HUES64 (cell line): ENCODE measurements at regions not wholly inside any gene's neighbourhood (a gene's known extent, or its start where the extent isn't known, plus 50 kb on each side); places are given as distances from the start of the nearest gene placed in this dataset.

ENCODE experiments used
- H3K27ac ChIP-seq: 2 replicates; pipeline ENCODE4 v1.7.0; 2013; ENCODE audit warnings: low read depth, low read length, inconsistent platforms
- H3K27me3 ChIP-seq: 2 replicates; pipeline ENCODE4 v1.6.1; 2013; ENCODE audit warnings: mild to moderate bottlenecking, low read length; ENCODE audit not compliant: insufficient read depth
- H3K36me3 ChIP-seq: 2 replicates; pipeline ENCODE4 v1.6.1; 2013; ENCODE audit warnings: mild to moderate bottlenecking, low read length; ENCODE audit not compliant: insufficient read depth
- H3K4me1 ChIP-seq: 2 replicates; pipeline ENCODE4 v1.6.1; 2013; ENCODE audit warnings: mild to moderate bottlenecking, low read length, moderate library complexity; ENCODE audit not compliant: insufficient read depth
- H3K4me3 ChIP-seq: 2 replicates; pipeline ENCODE4 v1.5.1; 2013; ENCODE audit warnings: mild to moderate bottlenecking, low read length, moderate library complexity
- H3K9ac ChIP-seq: 2 replicates; pipeline ENCODE4 v1.6.1; 2013; ENCODE audit warnings: mild to moderate bottlenecking, low read depth, low read length
- H3K9me3 ChIP-seq: 2 replicates; pipeline ENCODE4 v1.6.1; 2013; ENCODE audit warnings: low read depth, low read length; ENCODE audit not compliant: insufficient read depth
- WGBS: fragments of 150-250, 120-280 bp; methylation state at CpG from one replicate; pipeline ENCODE4 v1.1.7; 2013; ENCODE audit warnings: missing lambda C conversion rate; 5-methylcytosine and 5-hydroxymethylcytosine counted together

DNA sequence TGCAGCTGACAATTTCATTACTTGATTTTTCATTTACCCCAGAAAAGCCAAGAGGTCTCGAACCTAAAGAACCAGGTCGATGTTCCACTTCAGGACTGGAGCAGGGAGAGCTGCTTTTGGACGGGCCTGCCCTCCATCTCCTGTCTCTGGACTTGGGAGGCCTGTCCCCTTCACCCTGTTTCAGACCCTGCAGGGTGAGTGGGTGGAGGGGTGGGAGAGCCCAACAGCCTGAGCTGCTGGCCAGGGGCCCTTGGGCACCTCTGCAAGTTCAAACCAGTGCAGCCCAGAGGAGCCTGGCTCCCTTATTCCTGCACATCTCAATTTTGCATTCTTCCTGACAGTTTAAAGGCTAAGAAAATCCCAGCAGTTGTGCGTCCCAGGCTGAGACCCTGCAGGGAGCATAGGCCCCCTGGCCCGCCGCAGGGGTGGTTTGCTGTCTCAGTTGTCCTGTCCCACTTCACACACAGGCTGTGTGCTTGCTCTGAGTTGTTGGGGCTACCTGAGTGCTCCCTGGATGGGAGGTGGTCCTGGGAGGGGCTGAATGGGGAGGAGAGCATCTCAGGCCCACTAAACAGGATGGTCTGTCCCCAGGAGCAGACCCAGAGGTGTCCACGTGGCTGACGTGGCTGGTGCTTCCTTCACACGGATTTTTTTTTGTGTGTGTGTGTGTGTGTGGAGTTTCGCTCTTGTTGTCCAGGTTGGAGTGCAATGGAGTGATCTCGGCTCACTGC lies 443.7 kb downstream of the PTPRU start:
- no peaks in the 10 kb centered on the region for H3K27me3 ChIP-seq
- H3K4me1 ChIP-seq, result peaks cover 8% of the 10 kb centered on the region; the same call in 1 of the 2 replicates
- 93% methylated on average over 11 of the region's 11 CpGs for WGBS
- no peak overlapping the region for H3K9ac ChIP-seq
- H3K27ac ChIP-seq, result no peak overlapping the region
- H3K9me3 ChIP-seq, result no peaks in the 10 kb centered on the region
- no peaks in the 10 kb centered on the region for H3K36me3 ChIP-seq
- H3K4me3 ChIP-seq, result no peak overlapping the region

DNA sequence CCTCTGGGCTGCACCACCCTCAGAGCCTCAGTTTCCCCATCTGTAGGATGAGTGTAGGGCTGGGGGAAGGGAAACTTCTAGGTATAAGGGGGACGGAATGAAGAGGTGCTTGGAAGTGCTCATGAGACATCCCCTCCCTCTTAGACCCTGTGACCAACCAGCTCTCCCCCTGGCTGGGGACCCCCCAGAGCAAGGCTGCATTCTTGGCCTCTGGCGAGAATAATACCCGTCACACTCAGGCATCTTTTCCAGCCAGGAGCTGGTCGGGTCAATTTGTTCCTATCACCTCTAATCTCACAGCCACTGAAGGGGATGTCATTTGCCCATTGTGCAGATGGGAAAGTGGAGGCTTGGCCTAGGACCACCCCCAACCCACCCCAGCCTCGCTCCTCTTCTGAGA lies 443.0 kb downstream of the PTPRU start:
- no peak overlapping the region for H3K27ac ChIP-seq
- no peak overlapping the region for H3K4me3 ChIP-seq
- peaks cover 8% of the 10 kb centered on the region; the same call in 1 of the 2 replicates for H3K4me1 ChIP-seq
- no peaks in the 10 kb centered on the region for H3K9me3 ChIP-seq
- H3K36me3 ChIP-seq, result no peaks in the 10 kb centered on the region
- 98% methylated on average over 5 of the region's 5 CpGs for WGBS
- no peaks in the 10 kb centered on the region for H3K27me3 ChIP-seq
- no peak overlapping the region for H3K9ac ChIP-seq

GRCh38 chr1:29677028-29678024 lies 441.0 kb downstream of the PTPRU start:
- Histone ChIP-seq H3K9me3 (no peaks in the 10 kb centered on the region), H3K4me3 (no peak overlapping the region), H3K36me3 (no peaks in the 10 kb centered on the region), H3K4me1 (no peaks in the 10 kb centered on the region), H3K27ac (no peak overlapping the region), H3K9ac (no peak overlapping the region), H3K27me3 (no peaks in the 10 kb centered on the region)
- 90% methylated on average over 18 of the region's 18 CpGs for WGBS

DNA sequence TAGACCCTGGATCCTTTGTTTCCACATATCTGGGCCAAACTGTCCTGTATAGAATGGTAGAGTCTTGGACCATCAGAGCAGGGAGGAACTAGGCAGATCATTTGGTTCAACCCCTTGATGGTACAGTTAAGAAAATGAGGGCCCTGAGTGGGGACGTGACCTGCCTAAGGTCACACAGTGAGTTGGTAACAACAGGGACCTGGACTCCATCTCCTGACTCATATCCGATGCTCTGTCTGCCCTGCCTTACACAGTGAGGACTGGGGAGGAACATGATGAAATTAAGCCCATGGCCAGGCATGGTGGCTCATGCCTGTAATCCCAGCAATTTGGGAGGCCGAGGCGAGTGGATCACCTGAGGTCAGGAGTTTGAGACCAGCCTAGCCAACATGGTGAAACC lies 440.2 kb downstream of the PTPRU start:
- Histone ChIP-seq H3K27me3 (no peaks in the 10 kb centered on the region), H3K4me1 (no peaks in the 10 kb centered on the region), H3K4me3 (no peak overlapping the region), H3K9me3 (no peaks in the 10 kb centered on the region), H3K9ac (no peak overlapping the region), H3K27ac (no peak overlapping the region), H3K36me3 (no peaks in the 10 kb centered on the region)
- WGBS, result 76% methylated on average over 4 of the region's 4 CpGs

GRCh38 chr1:29675481-29676263 lies 439.4 kb downstream of the PTPRU start:
- H3K27me3 ChIP-seq, result no peaks in the 10 kb centered on the region
- 84% methylated on average over 12 of the region's 12 CpGs for WGBS
- H3K9me3 ChIP-seq, result no peaks in the 10 kb centered on the region
- H3K27ac ChIP-seq, result no peak overlapping the region
- no peaks in the 10 kb centered on the region for H3K36me3 ChIP-seq
- H3K4me1 ChIP-seq, result no peaks in the 10 kb centered on the region
- H3K4me3 ChIP-seq, result no peak overlapping the region
- H3K9ac ChIP-seq, result no peak overlapping the region

DNA sequence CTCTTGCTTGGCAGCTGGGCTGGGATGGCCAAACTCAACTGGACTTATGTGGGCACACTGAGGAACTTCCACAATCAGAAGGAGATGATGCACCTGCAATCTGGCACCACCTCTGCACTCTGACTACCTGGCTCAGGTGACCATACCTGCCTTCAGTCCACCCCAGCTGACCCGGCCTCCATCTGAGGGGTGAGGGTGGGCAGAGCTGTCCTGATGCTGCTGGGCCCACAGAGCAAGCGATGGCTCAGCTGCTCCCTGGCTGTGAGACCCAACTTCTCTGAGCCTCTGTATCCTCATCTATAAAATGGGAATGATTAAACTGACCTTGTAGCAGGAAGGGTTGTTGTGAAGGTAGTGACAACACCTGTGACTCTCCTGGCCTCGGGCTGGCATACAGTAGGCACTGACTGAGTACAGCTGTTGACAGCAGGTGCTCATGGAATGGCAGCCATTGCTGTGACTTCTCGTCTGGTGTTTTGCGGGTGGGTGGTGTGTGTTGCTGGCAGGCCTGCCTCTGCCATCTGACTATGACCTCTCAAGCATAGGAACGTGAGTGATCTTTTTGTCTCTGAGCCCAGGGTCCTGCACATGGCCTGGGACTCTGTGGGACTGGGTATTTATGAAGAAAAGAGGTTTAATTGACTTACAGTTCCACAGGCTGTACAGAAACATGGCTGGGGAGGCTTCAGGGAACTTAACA lies 438.5 kb downstream of the PTPRU start:
- no peak overlapping the region for H3K9ac ChIP-seq
- no peaks in the 10 kb centered on the region for H3K9me3 ChIP-seq
- H3K4me3 ChIP-seq, result no peak overlapping the region
- 95% methylated on average over 6 of the region's 6 CpGs for WGBS
- H3K36me3 ChIP-seq, result no peaks in the 10 kb centered on the region
- H3K27ac ChIP-seq, result no peak overlapping the region
- no peaks in the 10 kb centered on the region for H3K27me3 ChIP-seq
- H3K4me1 ChIP-seq, result no peaks in the 10 kb centered on the region

DNA sequence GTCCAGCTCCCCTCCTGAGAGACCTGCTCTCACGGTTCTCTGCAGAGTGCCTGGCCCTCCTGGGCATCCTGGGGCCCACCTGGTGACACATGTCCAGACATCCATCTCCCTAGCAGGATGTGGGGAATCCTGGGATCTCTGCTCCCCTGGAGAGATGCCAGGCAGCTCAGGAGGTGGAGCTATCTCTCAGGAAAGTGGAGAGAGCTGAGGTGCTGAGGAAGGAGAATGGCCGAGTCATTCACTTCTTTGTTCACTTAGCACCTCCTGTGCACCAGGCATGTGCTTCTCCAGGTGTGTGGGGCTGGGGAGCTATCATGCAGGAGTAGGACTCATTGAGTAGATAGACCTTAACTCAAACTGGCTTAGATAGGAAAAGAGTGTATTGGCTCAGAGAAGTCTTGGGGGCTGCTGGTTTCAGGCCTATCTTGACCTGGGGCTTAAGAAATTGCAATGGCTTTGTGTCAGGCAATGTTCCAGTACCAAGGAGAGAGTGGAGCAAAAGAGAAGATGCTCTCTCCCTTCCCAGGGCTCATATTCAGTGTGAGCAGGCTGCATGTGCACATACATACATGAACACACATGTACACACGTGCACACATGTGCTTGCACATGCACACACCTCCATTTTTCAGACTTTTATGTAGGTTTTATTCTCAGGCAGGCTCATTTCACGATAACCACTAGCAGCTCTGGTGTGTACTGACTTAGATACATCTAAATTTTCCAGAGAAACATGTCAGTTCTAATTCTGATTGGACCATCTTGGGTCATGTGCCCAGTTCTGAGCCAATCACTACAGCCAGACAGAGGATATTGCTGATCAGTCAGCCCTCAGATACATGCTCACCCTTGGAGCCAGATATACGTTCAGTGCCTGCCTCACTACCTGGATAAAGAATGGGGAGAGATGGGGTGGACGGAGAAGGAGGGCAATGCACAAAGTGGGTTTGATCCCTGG lies 437.6 kb downstream of the PTPRU start:
- H3K36me3 ChIP-seq, result no peaks in the 10 kb centered on the region
- no peaks in the 10 kb centered on the region for H3K9me3 ChIP-seq
- H3K27ac ChIP-seq, result no peak overlapping the region
- no peak overlapping the region for H3K4me3 ChIP-seq
- H3K9ac ChIP-seq, result no peak overlapping the region
- no peaks in the 10 kb centered on the region for H3K27me3 ChIP-seq
- 75% methylated on average over 6 of the region's 6 CpGs for WGBS
- no peaks in the 10 kb centered on the region for H3K4me1 ChIP-seq

- no peak overlapping the region for H3K9ac ChIP-seq
- H3K9me3 ChIP-seq, result no peaks in the 10 kb centered on the region
- H3K36me3 ChIP-seq, result no peaks in the 10 kb centered on the region
- H3K27ac ChIP-seq, result no peak overlapping the region
- no peaks in the 10 kb centered on the region for H3K4me1 ChIP-seq
- no peak overlapping the region for H3K4me3 ChIP-seq
- H3K27me3 ChIP-seq, result no peaks in the 10 kb centered on the region
These were observed 436.8 kb downstream of the PTPRU start for GRCh38 chr1:29673228-29673500.

- Histone ChIP-seq H3K9ac (no peak overlapping the region), H3K9me3 (no peaks in the 10 kb centered on the region), H3K4me3 (no peak overlapping the region), H3K36me3 (no peaks in the 10 kb centered on the region), H3K27me3 (no peaks in the 10 kb centered on the region), H3K4me1 (no peaks in the 10 kb centered on the region), H3K27ac (no peak overlapping the region)
- 92% methylated on average over 10 of the region's 10 CpGs for WGBS
These were observed 436.3 kb downstream of the PTPRU start for GRCh38 chr1:29672416-29673227.
